Head of caudate nucleus (tissue), 42 donors: ENCODE measurements at regions not wholly inside any gene's neighbourhood (a gene's known extent, or its start where the extent isn't known, plus 50 kb on each side); places are given as distances from the start of the nearest gene placed in this dataset.
A peak's percentile ranks its signal among the peaks of the same experiment; 100 is the strongest.

Source experiments
- DNase-seq, 42 donors: peaks; one replicate each; pipeline versions ENCODE4 v3.0.0 to v3.0.0-alpha.2; 2020 to 2021; ENCODE audit warnings: mixed read lengths in 7 of 42
- intact Hi-C: fragments of 100-400 bp; cut with DNase I; formaldehyde crosslinking; loops from one replicate; pipeline ENCODE4 v1.15.0; 2022

DNA sequence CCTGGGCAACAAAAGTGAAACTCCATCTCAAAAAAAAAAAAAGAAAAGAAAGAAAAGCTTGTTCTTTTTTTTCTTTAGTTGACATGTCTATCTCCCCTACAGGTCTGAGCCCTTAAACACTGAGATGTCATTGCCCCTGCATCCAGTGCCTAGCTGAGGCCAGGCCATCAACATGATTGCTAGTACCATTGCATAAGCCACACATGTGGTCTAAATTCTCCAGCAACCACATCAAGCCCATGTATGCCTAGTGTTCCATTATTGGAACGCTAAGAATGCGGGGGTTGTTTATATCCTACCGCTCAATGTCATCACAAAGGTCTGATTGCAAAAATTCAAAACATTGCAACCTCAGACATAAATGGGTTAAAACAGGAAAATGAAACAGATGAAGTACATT, 62.7 kb downstream of the NPTX2 start:
- intact Hi-C loops, result no loop called here
- DNase-seq, result no peak

DNA sequence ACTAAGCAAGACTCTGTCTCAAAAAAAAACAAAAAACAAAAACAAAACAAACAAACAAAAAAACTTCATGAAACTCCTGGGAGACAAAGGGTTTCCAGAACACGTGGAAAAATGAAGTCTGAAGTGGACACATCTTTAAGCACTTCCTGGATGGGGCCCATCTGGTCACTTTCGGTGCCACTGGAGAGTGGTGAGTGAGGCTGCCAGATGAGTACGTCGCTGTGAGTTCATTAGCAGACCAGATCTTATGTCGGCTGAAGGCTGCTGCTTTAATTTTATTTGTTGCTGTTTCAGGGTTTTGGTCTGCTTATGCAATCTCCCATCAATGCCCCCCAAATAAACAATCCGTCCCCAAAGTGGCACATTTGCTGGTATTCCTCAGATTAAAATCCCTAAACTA, 64.4 kb downstream of the NPTX2 start:
- intact Hi-C loops, result no loop called here
- DNase-seq, result no peak

DNA sequence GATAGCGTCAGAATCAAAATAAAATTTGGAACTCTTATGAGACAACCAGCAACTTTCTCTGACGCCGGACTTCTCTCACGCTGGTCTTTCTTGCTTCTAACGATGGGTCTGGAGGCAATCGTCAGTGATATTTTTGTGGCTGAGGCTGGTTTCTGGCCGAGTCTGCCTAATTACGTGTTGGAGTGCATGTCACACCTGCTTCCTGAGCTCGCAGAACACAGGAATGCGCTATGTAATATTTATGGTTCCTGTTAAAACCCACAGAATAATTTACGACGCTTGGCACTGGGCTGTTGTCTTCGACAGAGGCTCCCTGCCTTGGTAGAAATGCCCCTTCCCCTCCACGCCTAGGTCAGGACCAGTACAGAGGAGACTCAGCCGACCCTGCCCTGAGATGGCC, 64.9 kb downstream of the NPTX2 start:
- DNase-seq, result no peak
- intact Hi-C loops, result no loop called here

DNA sequence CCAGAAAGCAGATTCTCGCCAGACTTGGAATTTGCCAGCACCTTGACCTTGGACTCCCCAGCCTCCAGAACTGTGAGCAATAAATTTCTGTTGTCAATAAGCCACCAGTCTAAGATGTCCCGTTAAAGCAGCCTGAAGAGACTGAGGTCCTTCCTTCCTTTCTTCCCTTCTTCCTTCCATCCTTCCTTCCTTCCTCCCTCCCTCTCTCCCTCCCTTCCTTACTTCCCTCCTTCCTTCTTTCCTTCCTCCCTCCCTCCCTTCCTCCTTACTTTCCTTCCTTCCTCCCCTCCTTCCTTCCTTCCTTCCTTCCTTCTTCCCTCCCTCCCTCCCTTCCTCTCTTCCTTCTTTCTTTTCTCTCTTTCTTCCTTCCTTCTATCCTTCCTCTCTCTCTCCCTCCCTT, 66.4 kb downstream of the NPTX2 start:
- intact Hi-C loops, result no loop called here
- no peak for DNase-seq

DNA sequence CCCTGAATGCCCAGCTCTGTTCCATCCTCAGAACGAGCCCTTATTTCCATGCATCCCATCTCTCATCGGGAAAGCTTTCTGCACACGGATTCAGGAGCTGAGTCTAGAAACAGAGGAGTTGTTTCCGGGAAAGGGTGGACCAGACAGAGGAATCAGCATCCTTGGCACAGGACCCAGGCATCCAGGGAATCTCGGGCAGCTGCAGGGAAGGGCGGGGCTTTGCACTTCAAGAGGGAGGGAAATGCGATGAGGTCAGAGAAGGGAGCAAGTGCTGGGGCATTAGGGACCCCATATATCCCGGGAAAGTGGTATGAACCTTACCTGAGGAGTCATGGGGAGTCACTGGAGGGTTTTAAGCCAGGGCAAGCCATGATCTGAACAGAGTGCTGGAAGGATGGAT, 68.5 kb downstream of the NPTX2 start:
- intact Hi-C loops, result no loop called here
- no peak for DNase-seq

DNA sequence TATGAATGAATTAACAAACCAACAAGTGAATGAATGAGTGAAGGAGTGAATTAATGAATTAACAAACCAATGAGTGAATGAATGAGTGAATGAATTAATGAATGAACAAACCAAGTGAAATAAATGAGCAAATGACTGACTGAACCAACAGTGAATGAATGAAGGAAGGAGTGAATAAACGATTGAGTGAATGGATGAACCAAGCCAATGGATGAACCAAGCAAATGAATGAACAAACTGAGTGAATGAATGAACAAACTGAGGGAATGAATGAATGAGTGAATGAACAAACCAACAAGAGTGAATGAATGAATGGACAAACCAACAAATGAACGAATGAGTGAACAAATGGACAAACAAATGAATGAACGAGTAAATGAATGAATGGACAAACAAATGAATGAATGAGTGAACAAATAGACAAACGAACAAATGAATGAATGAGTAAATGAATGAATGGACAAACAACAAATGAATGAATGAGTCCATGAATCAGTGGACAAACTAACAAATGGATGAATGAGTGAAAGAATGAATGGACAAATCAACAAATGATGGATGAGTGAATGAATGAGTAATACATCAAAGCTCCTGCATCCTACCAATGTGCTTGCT, 69.5 kb downstream of the NPTX2 start:
- DNase-seq, result no peak
- intact Hi-C loops, result no loop called here

DNA sequence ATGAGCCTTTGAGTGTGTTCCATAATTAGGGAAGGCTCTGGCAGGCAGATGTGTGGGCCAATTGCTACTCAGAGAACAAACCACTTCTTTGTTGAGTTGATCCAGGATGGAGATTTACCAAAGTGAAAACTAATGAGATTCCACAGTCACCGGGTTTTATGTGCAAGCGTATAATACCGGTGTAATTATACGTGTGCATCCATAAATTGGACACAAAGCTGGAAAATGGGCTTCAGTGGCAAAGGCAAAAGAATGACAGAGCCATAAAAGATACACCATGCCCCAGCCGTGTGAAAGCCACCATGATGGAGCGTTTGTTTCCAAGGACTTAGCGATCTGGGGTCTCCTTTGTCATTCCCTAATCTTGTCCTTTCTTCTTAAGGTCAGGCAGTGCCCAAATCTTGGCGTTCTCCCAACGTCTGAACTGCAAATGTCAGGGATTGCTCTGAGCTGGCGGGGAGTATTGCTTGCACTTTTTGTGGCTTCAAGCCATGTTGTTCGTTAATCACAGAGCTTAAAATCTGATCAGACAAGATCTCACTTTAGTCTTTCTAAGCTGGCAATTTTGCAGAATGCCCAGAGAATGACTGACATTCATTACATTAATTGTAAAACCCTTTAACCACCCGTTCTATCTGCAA, 70.1 kb downstream of the NPTX2 start:
- peak in 5 of 42 donors; percentile 6 to 46 (median 19) for DNase-seq
- intact Hi-C loops, result no loop called here

DNA sequence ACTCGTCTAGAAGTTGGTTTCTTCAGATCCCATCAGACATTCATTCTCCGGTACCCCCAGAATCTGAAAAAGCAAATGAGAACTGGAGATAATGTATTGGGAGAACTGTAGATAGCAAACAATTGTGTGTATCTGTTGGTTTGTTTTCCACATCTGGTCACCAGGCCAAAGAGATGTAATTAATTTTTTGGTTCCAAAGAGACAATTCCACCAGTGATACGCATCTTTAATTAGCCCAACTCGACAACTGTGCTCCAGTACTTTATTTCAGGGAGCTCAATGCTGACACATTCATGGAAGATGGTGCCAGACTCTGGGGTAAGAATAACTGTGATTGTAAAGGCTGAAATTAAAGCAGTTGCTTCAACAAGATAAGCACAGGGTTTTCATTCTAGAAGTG, 74.5 kb downstream of the NPTX2 start:
- DNase-seq, result no peak
- intact Hi-C loops, result no loop called here

DNA sequence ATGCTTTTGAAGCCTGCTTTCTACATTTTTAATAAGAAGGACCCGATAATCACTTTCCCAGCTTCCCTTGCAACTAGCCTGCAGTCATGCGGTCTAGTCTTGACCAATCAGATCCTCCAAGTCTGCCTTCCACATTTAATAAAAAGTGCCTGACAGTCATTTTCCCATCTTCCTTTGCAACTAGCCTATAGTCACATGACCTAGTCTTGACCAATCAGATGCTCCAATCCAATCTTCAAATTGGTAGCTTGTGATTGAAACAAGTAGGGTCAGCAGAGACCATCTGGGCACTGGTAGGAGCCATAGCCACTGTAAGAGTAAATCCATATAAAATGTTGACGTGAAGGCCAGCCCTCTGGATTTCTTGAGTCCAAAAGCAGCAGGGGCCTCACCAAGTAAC, 80.0 kb downstream of the NPTX2 start:
- intact Hi-C loops, result no loop called here
- no peak for DNase-seq

DNA sequence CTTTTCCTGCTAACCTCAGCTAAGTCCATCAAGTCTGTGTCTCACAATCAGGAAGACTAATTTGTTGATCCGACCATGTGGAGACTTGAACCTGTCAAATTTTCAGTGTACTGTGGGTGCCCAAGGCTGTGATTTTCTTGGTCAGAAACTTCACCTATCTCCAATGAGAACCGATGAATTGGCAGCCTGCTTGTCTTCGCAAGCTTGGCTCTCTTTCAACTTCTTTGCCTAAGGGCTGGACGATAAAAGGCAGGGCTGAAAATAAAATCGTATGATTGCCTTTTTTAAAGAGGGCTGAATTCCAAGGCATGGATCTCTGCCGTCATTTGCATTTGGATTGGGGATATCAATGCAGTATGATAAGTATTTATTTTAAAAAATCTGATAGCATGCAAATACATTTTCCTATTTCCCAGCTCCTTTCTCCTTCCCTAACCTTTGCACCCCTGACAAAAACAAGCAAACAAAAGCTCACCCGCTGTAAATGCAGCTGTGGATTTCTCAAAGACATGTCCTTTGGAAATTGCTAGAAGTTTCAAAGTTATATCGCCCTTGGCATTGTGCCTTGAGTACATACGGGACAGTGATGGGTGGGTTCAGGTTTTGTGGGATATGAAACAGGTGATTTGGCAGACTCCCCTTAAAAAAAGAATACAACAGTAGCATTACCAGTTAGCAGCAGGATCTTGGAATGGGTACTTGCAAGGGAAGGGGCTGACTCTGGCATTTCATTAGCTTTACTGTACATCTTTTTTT, 80.6 kb downstream of the NPTX2 start:
- no peak for DNase-seq
- intact Hi-C loops, result no loop called here

DNA sequence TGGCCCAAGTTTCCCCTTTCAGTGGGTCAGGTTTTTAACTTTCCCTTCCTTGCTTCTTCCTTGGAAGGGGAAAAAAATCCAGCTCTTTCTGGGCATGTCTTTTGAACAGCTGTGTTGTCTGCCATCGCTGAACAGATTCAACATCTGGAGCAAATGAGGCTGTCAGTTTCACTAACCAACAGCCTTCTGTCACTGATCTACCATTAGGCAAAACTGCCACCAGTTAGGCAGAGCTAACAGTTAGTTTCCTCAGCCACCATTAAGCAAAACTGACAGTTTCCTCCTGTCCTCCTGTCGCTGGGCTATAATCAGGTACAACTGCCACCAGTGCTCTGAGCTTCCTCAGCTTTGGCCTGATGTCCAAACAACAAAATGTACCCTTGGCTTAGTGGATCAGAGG, 81.9 kb downstream of the NPTX2 start:
- DNase-seq, result no peak
- intact Hi-C loops, result no loop called here

DNA sequence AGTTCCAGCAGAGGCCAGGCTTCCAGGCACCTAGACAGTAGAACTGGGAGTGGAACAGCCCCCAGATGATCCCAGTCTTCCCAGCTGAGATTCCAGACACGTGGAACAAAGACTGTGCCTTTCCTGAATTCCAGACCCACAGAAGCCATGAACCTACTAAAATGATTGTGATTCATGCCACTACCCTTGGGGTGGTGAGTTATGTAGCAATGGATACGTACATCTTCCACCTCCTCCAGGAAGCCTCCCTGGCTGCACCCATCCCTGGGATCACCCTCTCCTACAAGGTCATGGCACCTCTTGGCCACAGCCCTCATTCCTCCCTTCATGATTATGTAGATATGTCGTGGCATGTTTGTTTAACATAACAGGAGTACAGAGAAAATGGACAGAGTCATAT, 83.4 kb downstream of the NPTX2 start:
- DNase-seq, result no peak
- intact Hi-C loops, result no loop called here

DNA sequence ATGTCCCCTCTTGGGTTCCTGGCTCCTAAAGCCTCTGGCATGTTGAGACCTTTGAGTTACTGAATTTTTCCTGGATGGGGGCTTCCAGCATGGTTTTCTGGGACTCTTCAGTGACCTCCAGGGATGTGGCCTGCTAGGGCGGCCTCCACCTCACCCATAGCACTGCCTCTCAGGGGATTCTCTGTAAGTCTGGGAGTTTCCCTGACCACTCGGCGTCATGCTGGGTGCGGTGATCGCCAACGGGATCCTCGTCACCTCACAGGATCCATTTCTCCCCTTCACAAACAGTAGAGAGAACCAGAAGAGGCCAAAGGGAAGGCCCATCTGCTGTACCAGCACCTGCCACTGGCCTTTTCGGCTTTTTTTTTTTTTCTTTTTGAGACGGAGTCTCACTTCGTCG, 84.3 kb downstream of the NPTX2 start:
- DNase-seq, result no peak
- intact Hi-C loops, result no loop called here

DNA sequence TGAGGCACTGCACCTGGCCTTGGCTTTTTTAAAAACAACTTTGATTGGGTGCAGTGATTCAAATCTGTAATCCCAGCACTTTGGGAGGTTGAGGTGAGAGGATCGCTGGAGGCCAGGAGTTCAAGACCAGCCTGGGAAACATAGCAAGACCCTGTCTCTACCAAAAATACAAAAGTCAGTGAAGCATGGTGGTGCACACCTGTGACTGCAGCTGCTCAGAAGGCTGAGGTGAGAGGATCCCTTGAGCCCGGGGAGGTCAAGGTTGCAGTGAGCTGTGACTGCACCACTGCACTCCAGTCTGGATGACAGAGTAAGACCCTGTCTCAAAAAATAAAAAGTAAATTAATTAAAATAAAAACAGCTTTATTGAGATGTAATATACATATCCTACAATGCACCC, 84.9 kb downstream of the NPTX2 start:
- intact Hi-C loops, result no loop called here
- no peak for DNase-seq

DNA sequence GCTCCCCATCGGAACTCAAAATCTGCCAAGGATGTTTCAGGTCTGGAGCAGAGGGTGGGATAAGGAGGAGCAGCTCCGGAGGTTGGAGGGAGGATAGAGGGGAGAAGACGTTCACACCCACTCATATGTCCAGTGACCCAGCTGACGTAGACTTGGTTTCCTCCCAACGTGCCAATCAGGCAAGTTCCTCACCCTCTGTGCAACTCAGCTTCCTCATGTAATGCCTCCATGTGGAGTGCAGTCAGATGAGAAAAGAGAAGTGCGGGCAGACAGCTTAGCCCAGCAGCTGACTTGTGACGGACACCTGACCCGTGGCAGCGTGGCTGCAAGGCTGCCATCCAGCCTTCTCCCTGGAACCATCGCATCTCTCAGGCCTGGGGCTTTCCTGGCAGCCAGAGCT, 86.8 kb downstream of the NPTX2 start:
- intact Hi-C loops, result no loop called here
- DNase-seq, result no peak

DNA sequence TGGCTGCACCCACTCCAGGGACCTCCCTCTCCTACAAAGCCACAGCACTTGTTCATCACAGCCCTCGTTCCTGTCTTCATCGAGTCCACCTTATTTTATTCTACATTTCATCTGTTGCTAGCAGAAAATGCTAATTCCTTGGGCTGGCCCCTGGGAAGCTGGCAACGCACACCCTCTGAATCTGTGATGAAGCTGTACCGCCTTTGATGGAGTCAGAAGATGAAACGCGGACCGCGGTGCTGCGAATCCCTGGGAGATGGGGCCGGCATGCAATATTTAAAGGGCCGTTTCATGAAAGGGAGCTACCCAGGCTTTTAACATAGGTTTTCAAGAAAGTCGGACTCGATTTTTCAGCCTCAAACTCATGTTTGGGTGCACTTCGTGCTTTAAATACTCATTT, 88.5 kb downstream of the NPTX2 start:
- intact Hi-C loops, result no loop called here
- no peak for DNase-seq

DNA sequence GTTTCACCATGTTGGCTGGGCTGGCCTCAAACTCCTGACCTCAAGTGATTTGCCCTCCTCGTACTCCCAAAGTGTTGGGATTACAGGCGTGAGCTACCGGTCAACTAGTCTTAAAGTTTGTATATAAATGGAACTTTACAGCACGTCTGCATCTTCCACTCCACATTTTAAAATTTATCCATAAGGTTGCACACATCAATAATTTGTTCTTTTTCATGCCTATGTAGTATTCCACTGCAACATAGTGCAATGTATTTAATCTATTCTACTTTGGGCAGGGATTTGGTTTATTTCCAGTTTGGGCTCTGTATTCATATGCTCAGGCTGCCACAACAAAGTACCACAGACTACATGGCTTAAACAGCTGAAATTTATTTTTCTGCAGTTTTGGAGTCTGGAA, 90.0 kb downstream of the NPTX2 start:
- intact Hi-C loops, result no loop called here
- DNase-seq, result no peak

DNA sequence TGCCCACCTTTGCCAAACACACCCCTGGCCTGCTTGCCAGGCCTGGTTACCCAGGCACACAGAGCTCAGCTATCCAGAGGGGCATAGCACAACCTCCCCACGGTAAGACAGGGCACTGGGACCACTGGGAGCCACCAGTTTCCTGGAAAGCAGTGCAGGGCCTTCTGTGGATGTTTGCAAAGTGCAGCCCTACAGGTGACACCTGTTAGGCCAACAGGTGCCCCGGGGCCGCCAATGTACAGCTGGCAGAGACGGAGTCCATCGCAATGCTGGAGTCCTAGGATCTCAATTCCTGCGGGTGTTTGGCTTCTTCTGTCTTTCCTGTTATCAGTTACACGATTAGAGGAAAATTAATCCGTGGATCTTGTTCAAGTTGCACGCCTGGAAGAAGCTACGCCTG, 94.9 kb downstream of the NPTX2 start:
- intact Hi-C loops, result no loop called here

DNA sequence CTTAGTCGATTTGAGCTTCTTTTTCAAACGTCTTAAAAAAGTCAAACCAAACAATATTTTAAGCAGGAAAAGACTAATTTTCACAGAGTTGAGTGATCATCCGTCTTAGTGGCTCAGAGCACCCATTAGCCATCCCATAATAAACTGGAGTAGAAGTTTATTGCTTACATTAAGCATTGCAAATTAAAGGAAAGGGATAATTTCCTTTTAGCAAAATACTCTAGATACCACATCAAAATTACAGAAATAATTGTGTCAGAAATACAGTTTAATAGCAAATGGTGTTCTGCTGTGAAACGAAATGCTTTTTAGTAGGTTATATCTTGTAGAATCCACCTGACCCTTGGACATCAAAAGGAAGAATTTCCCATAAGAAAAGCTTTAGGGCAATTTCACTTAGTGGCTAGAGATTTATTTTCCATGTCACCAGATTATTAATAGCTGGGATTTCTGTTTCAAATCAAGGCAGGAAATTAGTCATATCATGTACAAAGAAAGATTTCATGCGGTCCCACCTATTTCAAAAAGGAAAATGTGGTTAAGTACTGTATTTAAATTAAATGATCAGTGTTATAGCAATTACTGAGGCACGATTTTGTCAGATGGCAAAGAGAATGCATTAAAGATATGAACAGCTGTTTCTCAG, 96.2 kb downstream of the NPTX2 start:
- DNase-seq, result no peak
- intact Hi-C loops, result no loop called here

More for the DNA sequence above, 94.9 kb downstream of the NPTX2 start:
- DNase-seq, result no peak

DNA sequence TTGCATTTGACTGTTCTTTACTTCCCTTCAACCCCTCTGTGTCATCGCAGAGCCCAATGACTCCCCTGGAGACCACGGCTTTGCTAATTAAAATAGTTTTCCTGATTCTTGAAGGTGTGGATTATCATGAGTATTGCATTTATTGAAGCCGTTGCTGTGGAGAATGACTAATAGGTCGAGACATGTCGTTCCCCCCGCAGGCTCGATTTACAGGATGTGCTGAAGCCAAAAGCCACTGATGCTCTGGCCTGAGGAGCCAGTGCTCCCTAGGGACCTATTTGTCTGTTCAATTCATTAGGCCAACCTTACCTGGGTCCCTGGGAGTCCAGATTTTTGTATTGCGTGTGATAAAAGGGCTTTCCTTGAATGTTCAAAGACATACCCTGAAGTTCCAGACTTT, 102.3 kb downstream of the NPTX2 start:
- intact Hi-C loops, result no loop called here
- DNase-seq, result no peak
